Superior temporal gyrus (tissue), 1 donor: ENCODE measurements at regions not wholly inside any gene's neighbourhood (a gene's known extent, or its start where the extent isn't known, plus 50 kb on each side); places are given as distances from the start of the nearest gene placed in this dataset.
"Not testable (repeated sequence)": the region's sequence is repeated elsewhere in the genome, so short reads cannot be mapped to it uniquely, and the experiment has no call there.

Experiments
- DNase-seq: peaks from one replicate; pipeline ENCODE4 v3.0.0-alpha.2; 2016; ENCODE audit errors: extremely low spot score

- DNase-seq: not testable (repeated sequence)
Observed at GRCh38 chr6:71360556-71361335, 72.1 kb downstream of the OGFRL1 start.

- no peak for DNase-seq
Observed at GRCh38 chr6:71364889-71365542, 76.4 kb downstream of the OGFRL1 start.

- DNase-seq: no peak
Observed at GRCh38 chr6:71367756-71368155, 79.1 kb downstream of the OGFRL1 start.

- no peak for DNase-seq
Observed at GRCh38 chr6:71368284-71368683, 79.7 kb downstream of the OGFRL1 start.

- no peak for DNase-seq
Observed at GRCh38 chr6:71371559-71371958, 82.9 kb downstream of the OGFRL1 start.

- no peak for DNase-seq
Observed at GRCh38 chr6:71373943-71374342, 85.3 kb downstream of the OGFRL1 start.

GRCh38 chr6:71375676-71376075 lies 87.1 kb downstream of the OGFRL1 start:
- no peak for DNase-seq

GRCh38 chr6:71376830-71377229 lies 88.2 kb downstream of the OGFRL1 start:
- no peak for DNase-seq

GRCh38 chr6:71383476-71383875 lies 94.9 kb downstream of the OGFRL1 start:
- DNase-seq: no peak

- peak; percentile 84 for DNase-seq
Observed at GRCh38 chr6:71383901-71384489, 95.4 kb downstream of the OGFRL1 start.

GRCh38 chr6:71385111-71385822 lies 96.7 kb downstream of the OGFRL1 start:
- no peak for DNase-seq

- no peak for DNase-seq
Observed at GRCh38 chr6:71386215-71386614, 97.6 kb downstream of the OGFRL1 start.

GRCh38 chr6:71387179-71387578 lies 98.6 kb downstream of the OGFRL1 start:
- DNase-seq: no peak

- DNase-seq: no peak
Observed at GRCh38 chr6:71388068-71388744, 99.6 kb downstream of the OGFRL1 start.

GRCh38 chr6:71388856-71389527 lies 100.4 kb downstream of the OGFRL1 start:
- DNase-seq: no peak

GRCh38 chr6:71391126-71391525 lies 102.5 kb downstream of the OGFRL1 start:
- DNase-seq: no peak

- DNase-seq: no peak
Observed at GRCh38 chr6:71392276-71392675, 103.7 kb downstream of the OGFRL1 start.

GRCh38 chr6:71393471-71393870 lies 104.9 kb downstream of the OGFRL1 start:
- DNase-seq: no peak

- no peak for DNase-seq
Observed at GRCh38 chr6:71393981-71394432, 105.4 kb downstream of the OGFRL1 start.

- no peak for DNase-seq
Observed at GRCh38 chr6:71394926-71395325, 106.3 kb downstream of the OGFRL1 start.
